Spinal cord (tissue), 9 donors: ENCODE measurements at regions not wholly inside any gene's neighbourhood (a gene's known extent, or its start where the extent isn't known, plus 50 kb on each side); places are given as distances from the start of the nearest gene placed in this dataset.
A peak's percentile ranks its signal among the peaks of the same experiment; 100 is the strongest.

Experiments
- DNase-seq, 6 donors: peaks; one replicate each; pipeline versions ENCODE4 v3.0.0 to v3.0.0-alpha.2; 2013 to 2015; ENCODE audit warnings: low spot score in 6 of 6, low read depth in 4 of 6
- H3K27ac ChIP-seq: one replicate; pipeline ENCODE4 v1.5.1; 2013; ENCODE audit warnings: low read depth, low read length, control low read depth
- H3K27me3 ChIP-seq: one replicate; pipeline ENCODE4 v1.6.1; 2013; ENCODE audit warnings: low read length; ENCODE audit not compliant: control insufficient read depth, insufficient read depth
- H3K36me3 ChIP-seq: one replicate; pipeline ENCODE4 v1.6.1; 2013; ENCODE audit warnings: low read length; ENCODE audit not compliant: control insufficient read depth, insufficient read depth
- H3K4me1 ChIP-seq: one replicate; pipeline ENCODE4 v1.6.1; 2013; ENCODE audit warnings: low read length; ENCODE audit not compliant: control insufficient read depth, insufficient read depth
- H3K4me3 ChIP-seq: one replicate; pipeline ENCODE4 v1.5.1; 2013; ENCODE audit warnings: low read depth, low read length, control low read depth
- H3K9me3 ChIP-seq: one replicate; pipeline ENCODE4 v1.6.1; 2013; ENCODE audit warnings: low read length; ENCODE audit not compliant: control insufficient read depth, insufficient read depth
- WGBS: methylation state at CpG from one replicate; pipeline ENCODE4 v1.1.5; 2013; ENCODE audit warnings: missing lambda C conversion rate; ENCODE audit not compliant: insufficient coverage; 5-methylcytosine and 5-hydroxymethylcytosine counted together
- donor health status: healthy.

DNA sequence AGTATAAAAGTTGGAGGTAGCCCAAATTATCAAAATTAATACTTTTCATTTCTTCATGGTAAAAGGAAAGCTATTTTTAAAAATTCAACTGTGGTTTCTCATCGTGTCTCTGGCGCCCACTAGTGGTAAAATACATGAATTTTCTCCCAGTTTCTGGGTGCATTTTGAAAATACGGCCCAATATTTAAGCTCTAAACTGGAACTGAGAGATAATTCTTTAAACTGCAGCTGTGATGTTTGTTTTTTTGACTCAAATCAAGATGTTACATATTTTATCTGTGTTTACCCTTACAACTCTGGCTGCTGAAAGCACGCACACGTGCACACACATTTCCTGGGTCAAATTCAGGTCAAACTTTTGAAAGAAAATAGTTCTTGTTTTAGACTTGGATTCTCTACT lies 123.9 kb upstream of the ACSL4 start:
- Histone ChIP-seq H3K36me3 (no peaks in the 10 kb centered on the region), H3K9me3 (no peaks in the 10 kb centered on the region), H3K4me1 (no peaks in the 10 kb centered on the region), H3K27ac (no peak overlapping the region), H3K4me3 (no peak overlapping the region), H3K27me3 (peaks cover 6% of the 10 kb centered on the region)
- WGBS = 0% methylated on average over 2 of the region's 5 CpGs
- peak in 2 of 6 donors; percentile 32 to 43 for DNase-seq

DNA sequence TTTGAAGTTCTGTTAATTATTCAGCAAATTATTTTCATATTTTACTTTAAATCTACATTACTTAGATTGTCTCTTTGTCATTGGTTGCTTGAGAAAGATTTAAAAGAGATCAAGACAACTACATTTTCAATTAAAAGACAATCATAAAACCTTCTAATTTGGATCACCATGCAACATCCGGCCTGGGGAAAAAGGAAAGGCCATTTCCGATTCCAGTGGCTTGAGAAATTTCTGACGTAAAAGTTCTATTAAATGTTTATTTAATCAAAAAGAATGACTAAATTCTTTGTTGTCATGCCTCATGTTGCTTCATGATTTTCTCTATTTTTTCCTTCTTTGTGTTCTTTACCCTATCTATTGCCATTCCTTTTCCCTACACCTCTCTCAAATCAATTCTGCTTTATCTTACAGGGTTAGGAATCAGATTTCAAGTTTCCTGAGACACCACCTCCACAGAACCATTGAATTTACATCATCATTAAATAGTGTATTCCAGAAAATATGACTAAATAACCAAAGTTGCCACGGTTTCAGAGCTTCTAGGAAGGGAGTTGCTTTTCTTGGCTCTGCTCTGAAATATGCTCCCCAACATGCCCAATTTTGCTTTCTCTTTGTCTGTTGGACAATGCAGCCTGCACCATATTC lies 124.6 kb upstream of the ACSL4 start:
- no peak overlapping the region for H3K4me3 ChIP-seq
- no peaks in the 10 kb centered on the region for H3K36me3 ChIP-seq
- H3K27me3 ChIP-seq = peaks cover 6% of the 10 kb centered on the region
- H3K9me3 ChIP-seq = no peaks in the 10 kb centered on the region
- H3K4me1 ChIP-seq = no peaks in the 10 kb centered on the region
- no peak overlapping the region for H3K27ac ChIP-seq
- DNase-seq = no peak
- no CpG with 5 or more reads among the region's 4 CpGs for WGBS

DNA sequence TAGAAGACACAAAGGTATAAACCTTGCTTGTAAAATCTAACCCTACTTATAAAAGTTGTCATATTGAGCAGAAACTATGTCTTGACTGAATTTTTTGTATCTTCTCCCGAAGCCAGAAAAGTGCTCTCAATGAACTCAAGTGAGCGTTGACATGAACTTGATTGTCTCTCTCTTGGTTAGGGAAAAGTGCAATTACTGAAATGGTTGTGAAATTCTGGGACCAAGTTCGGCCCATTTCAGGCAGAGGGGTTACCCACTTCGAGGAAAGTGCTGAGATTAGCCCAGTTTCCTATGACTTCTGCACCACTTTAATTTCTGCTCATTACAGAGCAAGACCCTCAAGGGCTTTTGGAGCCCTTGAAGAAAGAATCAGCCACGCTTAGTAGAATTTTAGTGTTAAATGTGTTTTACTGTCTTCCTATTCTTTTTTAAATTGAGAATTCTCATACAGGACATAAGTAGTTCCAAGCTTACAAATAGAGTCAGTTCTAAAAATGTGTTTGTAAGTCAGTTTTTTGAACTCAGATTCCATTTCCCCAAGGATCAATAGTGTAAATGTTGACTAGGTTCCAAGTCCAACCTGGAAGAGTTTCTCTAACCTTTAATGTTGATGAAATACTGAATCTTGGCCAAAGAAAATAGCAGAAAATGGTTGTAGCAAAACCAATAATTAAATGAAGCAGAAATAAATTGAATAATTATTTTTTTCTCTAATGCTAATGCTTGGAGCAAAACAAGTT lies 125.7 kb upstream of the ACSL4 start:
- Histone ChIP-seq H3K4me1 (no peaks in the 10 kb centered on the region), H3K27me3 (peaks cover 10% of the 10 kb centered on the region), H3K36me3 (no peaks in the 10 kb centered on the region), H3K27ac (no peak overlapping the region), H3K4me3 (no peak overlapping the region), H3K9me3 (no peaks in the 10 kb centered on the region)
- 78% methylated on average over 3 of the region's 5 CpGs for WGBS
- no peak for DNase-seq

DNA sequence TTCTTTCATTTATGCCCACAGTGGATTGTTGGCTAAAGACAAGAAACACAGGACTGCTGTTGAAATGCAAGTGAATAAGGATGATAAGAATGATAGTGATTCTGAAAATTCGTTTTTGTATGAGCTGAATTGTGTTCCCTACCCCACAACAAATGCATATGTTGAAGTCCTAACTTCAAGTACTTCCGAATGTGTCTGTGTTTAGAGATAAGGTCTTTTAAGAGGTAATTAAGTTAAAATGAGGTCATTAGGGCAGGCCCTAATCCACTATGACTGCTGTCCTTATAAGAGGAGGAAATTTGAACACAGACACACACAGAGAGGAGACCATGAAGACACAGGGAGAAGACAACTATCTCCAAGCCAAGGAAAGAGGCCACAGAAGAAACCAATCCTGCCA lies 126.6 kb upstream of the ACSL4 start:
- WGBS = no CpG with 5 or more reads among the region's 2 CpGs

DNA sequence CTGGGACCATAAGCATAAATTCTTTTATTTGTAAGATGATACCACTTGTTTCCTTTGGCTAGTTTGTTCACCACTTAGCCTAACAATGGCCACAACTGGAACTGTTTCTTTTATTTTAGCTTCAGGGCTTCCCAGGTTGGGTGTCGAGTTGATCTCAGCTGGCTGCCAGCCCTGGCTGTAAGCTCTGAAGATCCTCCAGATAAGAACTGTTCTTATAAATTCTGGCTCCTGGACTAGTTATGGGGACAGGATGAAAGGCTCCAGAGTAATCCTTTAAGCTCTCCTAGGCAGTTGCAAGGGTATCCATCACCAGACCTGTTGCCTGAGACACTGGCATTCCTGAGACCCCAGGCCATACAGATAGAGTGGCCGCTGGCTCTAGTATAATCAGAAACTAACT lies 129.4 kb upstream of the ACSL4 start:
- H3K4me1 ChIP-seq = no peaks in the 10 kb centered on the region
- 57% methylated on average over 1 of the region's 2 CpGs for WGBS
- H3K36me3 ChIP-seq = no peaks in the 10 kb centered on the region
- H3K27ac ChIP-seq = no peak overlapping the region
- peaks cover 10% of the 10 kb centered on the region for H3K27me3 ChIP-seq
- H3K9me3 ChIP-seq = no peaks in the 10 kb centered on the region
- H3K4me3 ChIP-seq = no peak overlapping the region
- DNase-seq = no peak

More for the DNA sequence above, 126.6 kb upstream of the ACSL4 start:
- peaks cover 10% of the 10 kb centered on the region for H3K27me3 ChIP-seq
- no peak overlapping the region for H3K4me3 ChIP-seq
- no peaks in the 10 kb centered on the region for H3K9me3 ChIP-seq
- H3K4me1 ChIP-seq = no peaks in the 10 kb centered on the region
- H3K36me3 ChIP-seq = no peaks in the 10 kb centered on the region
- H3K27ac ChIP-seq = no peak overlapping the region
- no peak for DNase-seq

DNA sequence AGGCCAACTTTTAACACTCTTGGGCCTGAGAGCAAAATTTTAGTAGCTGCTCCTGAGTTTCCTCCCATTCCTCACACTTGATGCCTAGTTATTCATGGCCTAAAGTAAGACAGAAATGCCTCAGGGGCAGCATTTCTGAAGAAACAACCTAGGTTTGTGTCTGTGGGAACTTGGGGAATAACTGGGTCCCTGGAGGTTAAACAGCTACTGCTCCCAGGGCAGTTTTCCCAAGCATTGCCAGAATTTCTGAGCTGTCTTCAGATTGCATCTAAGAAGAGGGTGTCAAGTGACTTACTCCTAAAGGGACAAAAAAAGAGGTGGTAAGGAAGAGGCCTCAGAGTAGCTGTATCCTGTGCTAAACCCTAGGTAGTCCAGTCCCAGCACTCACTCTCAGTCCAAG lies 130.8 kb upstream of the ACSL4 start:
- Histone ChIP-seq H3K27ac (no peak overlapping the region), H3K36me3 (no peaks in the 10 kb centered on the region), H3K4me3 (no peak overlapping the region), H3K27me3 (peaks cover 10% of the 10 kb centered on the region), H3K4me1 (no peaks in the 10 kb centered on the region), H3K9me3 (no peaks in the 10 kb centered on the region)
- no peak for DNase-seq

DNA sequence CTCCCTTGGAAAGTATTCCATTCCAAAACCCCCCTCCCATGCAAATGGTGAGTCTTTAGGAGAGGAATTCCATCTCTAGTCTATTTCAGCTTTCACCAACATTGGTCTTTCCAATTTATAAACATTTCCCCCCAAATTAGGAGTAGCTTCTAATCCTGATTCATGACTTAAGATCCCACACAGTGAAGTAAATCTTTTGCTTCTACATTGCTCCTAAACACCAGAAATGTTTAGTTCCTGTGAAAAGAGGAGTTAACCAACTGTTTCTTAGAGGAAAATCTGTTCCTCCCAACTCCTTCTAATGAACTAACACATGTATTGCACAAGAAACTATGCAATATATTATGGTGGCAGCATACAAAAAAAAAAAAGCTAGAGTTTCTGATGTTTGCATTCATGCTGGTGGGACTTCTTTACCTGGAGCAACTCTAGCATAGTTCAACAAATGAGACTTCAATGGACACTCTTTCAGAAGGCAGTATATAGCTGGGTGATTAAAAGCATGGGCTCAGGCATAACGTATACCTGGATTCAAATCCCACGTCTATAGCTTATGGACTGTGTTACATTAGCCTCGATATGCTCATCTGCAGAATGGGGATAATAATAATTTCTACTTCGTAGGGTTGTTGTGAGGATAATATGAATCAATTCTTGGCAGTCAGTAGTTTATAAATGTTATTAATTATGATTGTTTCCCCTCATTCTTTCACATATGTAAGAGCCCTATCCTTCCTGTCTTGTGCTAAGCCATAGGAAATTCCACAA lies 131.6 kb upstream of the TMEM164 start:
- peaks cover 6% of the 10 kb centered on the region for H3K27me3 ChIP-seq
- H3K36me3 ChIP-seq = no peaks in the 10 kb centered on the region
- no peaks in the 10 kb centered on the region for H3K9me3 ChIP-seq
- H3K4me1 ChIP-seq = no peaks in the 10 kb centered on the region
- no peak for DNase-seq
- H3K4me3 ChIP-seq = no peak overlapping the region
- no CpG with 5 or more reads among the region's 4 CpGs for WGBS
- H3K27ac ChIP-seq = no peak overlapping the region

DNA sequence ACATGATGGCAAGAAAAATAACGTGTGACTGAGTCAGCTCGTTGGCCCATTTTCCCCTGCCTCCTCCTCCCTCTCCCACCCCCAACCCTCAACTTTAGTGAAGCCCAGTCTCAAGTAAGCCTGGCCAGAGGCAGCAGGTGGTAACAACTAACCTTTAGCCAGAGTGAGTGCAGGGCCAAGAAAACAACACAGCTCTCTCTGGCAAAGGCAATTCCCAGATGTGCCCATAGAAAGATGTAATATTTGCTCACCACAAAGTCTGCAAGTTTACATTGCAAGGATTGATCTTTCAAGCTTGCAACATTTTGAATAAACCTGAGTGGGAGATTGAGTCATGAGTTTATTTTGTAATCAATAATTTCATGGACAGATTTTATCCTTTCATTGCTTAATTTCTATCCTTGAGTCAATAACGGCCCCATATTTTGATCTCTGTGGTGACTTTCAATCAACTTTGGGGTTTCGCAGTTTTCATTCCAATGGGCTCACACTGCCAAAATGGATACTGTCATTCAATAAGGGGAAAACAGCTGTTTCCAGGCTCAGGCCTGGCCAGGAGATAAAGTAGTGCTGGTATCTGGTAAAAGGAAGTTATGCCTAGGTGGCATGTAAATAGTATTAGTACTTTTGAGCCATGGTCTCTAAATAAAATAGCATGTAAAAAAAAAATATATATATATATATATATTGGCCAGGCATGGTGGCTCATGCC lies 130.7 kb upstream of the TMEM164 start:
- Histone ChIP-seq H3K36me3 (no peaks in the 10 kb centered on the region), H3K27me3 (peaks cover 6% of the 10 kb centered on the region)
- WGBS = 93% methylated on average over 2 of the region's 4 CpGs

DNA sequence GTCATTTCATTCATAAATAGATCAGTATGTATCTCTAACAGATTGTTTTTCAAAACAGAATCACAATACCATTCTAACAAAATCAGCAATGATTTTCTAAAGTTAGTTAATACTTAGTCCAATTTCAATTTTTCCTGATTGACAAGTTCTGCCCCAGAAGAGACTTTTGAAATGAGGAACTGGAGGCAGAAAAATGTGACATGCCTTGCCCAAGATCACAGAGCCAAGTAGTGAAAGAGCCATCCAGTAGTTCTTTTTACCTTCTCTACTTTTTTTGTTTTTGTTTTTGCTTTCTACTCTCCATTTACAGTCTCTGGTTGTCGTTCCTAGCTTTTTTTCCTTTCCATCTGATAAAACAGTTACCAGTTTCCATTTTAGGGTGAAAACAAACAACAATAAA lies 129.3 kb upstream of the TMEM164 start:
- H3K9me3 ChIP-seq = no peaks in the 10 kb centered on the region
- peaks cover 6% of the 10 kb centered on the region for H3K27me3 ChIP-seq
- no CpG with 5 or more reads among the region's 1 CpG for WGBS
- no peaks in the 10 kb centered on the region for H3K4me1 ChIP-seq
- H3K4me3 ChIP-seq = no peak overlapping the region
- H3K27ac ChIP-seq = no peak overlapping the region
- DNase-seq = no peak
- H3K36me3 ChIP-seq = no peaks in the 10 kb centered on the region

More for the DNA sequence above, 130.7 kb upstream of the TMEM164 start:
- Histone ChIP-seq H3K4me1 (no peaks in the 10 kb centered on the region), H3K4me3 (no peak overlapping the region), H3K27ac (no peak overlapping the region), H3K9me3 (no peaks in the 10 kb centered on the region)
- no peak for DNase-seq
